NT2/D1 (cell line): ENCODE measurements at regions not wholly inside any gene's neighbourhood (a gene's known extent, or its start where the extent isn't known, plus 50 kb on each side); places are given as distances from the start of the nearest gene placed in this dataset.

Experiments used
- DNase-seq: peaks from one replicate; pipeline ENCODE4 v3.0.0-alpha.2; 2011; ENCODE audit warnings: low read depth, low spot score
- H3K27me3 ChIP-seq: 2 replicates; pipeline ENCODE4 v1.6.0; 2011; ENCODE audit warnings: mild to moderate bottlenecking; ENCODE audit not compliant: insufficient read length, insufficient read depth
- H3K36me3 ChIP-seq: 2 replicates; pipeline ENCODE4 v1.6.1; 2011; ENCODE audit warnings: mild to moderate bottlenecking, low read length, mixed read lengths; ENCODE audit not compliant: insufficient read depth, insufficient read length
- H3K4me1 ChIP-seq: 2 replicates; pipeline ENCODE4 v1.5.1; 2011; ENCODE audit not compliant: insufficient read depth, insufficient read length
- H3K4me3 ChIP-seq: 2 replicates; pipeline ENCODE4 v1.5.1; 2011; ENCODE audit warnings: low read depth; ENCODE audit not compliant: insufficient read length
- H3K9ac ChIP-seq: 2 replicates; pipeline ENCODE4 v1.6.0; 2011; ENCODE audit warnings: low read depth; ENCODE audit not compliant: insufficient read length
- H3K9me3 ChIP-seq: 2 replicates; pipeline ENCODE4 v1.5.1; 2011; ENCODE audit warnings: mild to moderate bottlenecking, low read length; ENCODE audit not compliant: insufficient read depth
- SUZ12 ChIP-seq: IDR thresholded peaks from 2 replicates; pipeline ENCODE4 v1.6.1; 2011; ENCODE audit not compliant: insufficient read length, insufficient read depth; ENCODE audit errors: extremely low read depth
- YY1 ChIP-seq: IDR thresholded peaks from 2 replicates; pipeline ENCODE4 v1.6.1; 2011; ENCODE audit not compliant: insufficient read length, insufficient read depth
- ZNF274 ChIP-seq: IDR thresholded peaks from 2 replicates; pipeline ENCODE4 v1.6.1; 2011; ENCODE audit warnings: mild to moderate bottlenecking, low read depth, low read length

GRCh38 chr1:147837129-147837963, 65.2 kb upstream of the GJA8 start:
- peaks cover 20% of the 10 kb centered on the region for H3K4me1 ChIP-seq

GRCh38 chr1:147837964-147838292, 64.7 kb upstream of the GJA8 start:
- no peaks in the 10 kb centered on the region for H3K36me3 ChIP-seq
- peak overlapping the region; percentile 10 for H3K9ac ChIP-seq
- H3K9me3 ChIP-seq = peaks cover 4% of the 10 kb centered on the region; the same call in 1 of the 2 replicates
- TF ChIP-seq YY1 (no peak), SUZ12 (no peak), ZNF274 (no peak)
- no peaks in the 10 kb centered on the region for H3K27me3 ChIP-seq
- no peak overlapping the region for H3K4me3 ChIP-seq
- no peak for DNase-seq
- H3K4me1 ChIP-seq = peaks cover 18% of the 10 kb centered on the region

More at GRCh38 chr1:147837129-147837963, 65.2 kb upstream of the GJA8 start:
- peaks cover 4% of the 10 kb centered on the region; the same call in 1 of the 2 replicates for H3K9me3 ChIP-seq
- TF ChIP-seq SUZ12 = no peak
- H3K36me3 ChIP-seq = no peaks in the 10 kb centered on the region
- H3K27me3 ChIP-seq = no peaks in the 10 kb centered on the region
- H3K9ac ChIP-seq = peak overlapping the region; percentile 45
- peak; percentile 92 for DNase-seq
- no peak overlapping the region for H3K4me3 ChIP-seq

GRCh38 chr1:147840909-147841308, 61.7 kb upstream of the GJA8 start:
- DNase-seq = no peak

GRCh38 chr1:147842578-147842977, 60.0 kb upstream of the GJA8 start:
- Histone ChIP-seq H3K27me3 (no peaks in the 10 kb centered on the region), H3K9me3 (peaks cover 4% of the 10 kb centered on the region; the same call in 1 of the 2 replicates), H3K4me1 (peaks cover 6% of the 10 kb centered on the region), H3K9ac (no peak overlapping the region), H3K4me3 (no peak overlapping the region), H3K36me3 (no peaks in the 10 kb centered on the region)
- DNase-seq = no peak
- TF ChIP-seq YY1 (no peak), SUZ12 (no peak), ZNF274 (no peak)

More at GRCh38 chr1:147840909-147841308, 61.7 kb upstream of the GJA8 start:
- H3K27me3 ChIP-seq = no peaks in the 10 kb centered on the region
- H3K4me3 ChIP-seq = no peak overlapping the region
- H3K4me1 ChIP-seq = peaks cover 9% of the 10 kb centered on the region
- no peaks in the 10 kb centered on the region for H3K36me3 ChIP-seq
- no peak for TF ChIP-seq SUZ12
- no peak for TF ChIP-seq ZNF274
- TF ChIP-seq YY1 = no peak
- H3K9me3 ChIP-seq = peaks cover 4% of the 10 kb centered on the region; the same call in 1 of the 2 replicates
- no peak overlapping the region for H3K9ac ChIP-seq

- no peak for DNase-seq
- Histone ChIP-seq H3K36me3 (no peaks in the 10 kb centered on the region), H3K4me1 (peaks cover under 1% of the 10 kb centered on the region), H3K4me3 (no peak overlapping the region), H3K9me3 (peaks cover 4% of the 10 kb centered on the region; the same call in 1 of the 2 replicates), H3K9ac (no peak overlapping the region), H3K27me3 (no peaks in the 10 kb centered on the region)
- no peak for TF ChIP-seq ZNF274
These were observed 59.1 kb upstream of the GJA8 start for GRCh38 chr1:147843486-147843885.

- no peaks in the 10 kb centered on the region for H3K9me3 ChIP-seq
- no peaks in the 10 kb centered on the region for H3K27me3 ChIP-seq
- H3K9ac ChIP-seq = no peak overlapping the region
- DNase-seq = no peak
- H3K4me3 ChIP-seq = no peak overlapping the region
- H3K4me1 ChIP-seq = peaks cover 2% of the 10 kb centered on the region
- no peak for TF ChIP-seq YY1
- TF ChIP-seq SUZ12 = no peak
- no peaks in the 10 kb centered on the region for H3K36me3 ChIP-seq
These were observed 54.8 kb upstream of the GJA8 start for GRCh38 chr1:147847831-147848230.

- Histone ChIP-seq H3K36me3 (no peaks in the 10 kb centered on the region), H3K9me3 (peaks cover 6% of the 10 kb centered on the region; the same call in 1 of the 2 replicates), H3K9ac (no peak overlapping the region), H3K4me3 (no peak overlapping the region), H3K27me3 (no peaks in the 10 kb centered on the region), H3K4me1 (peaks cover 2% of the 10 kb centered on the region)
- peak; percentile 68 for DNase-seq
- TF ChIP-seq YY1 = no peak
- no peak for TF ChIP-seq SUZ12
- no peak for TF ChIP-seq ZNF274
These were observed 53.3 kb upstream of the GJA8 start for GRCh38 chr1:147849098-147849895.
